SK-N-SH (cell line): ENCODE measurements at regions not wholly inside any gene's neighbourhood (a gene's known extent, or its start where the extent isn't known, plus 50 kb on each side); places are given as distances from the start of the nearest gene placed in this dataset.

Source experiments
- CTCF ChIA-PET: fragments of 300-600, 350-600 bp; formaldehyde crosslinking; extraction: SDS; loops from one replicate; lab custom pipeline; 2021; lab: Yijun Ruan, JAX
- POLR2A ChIA-PET: fragments of 350-600 bp; sonication (Branson Sonifier 250); formaldehyde crosslinking; extraction: SDS; loops from one replicate; lab custom pipeline; 2020; ENCODE audit warnings: antibody characterized with exemption, inconsistent platforms; lab: Yijun Ruan, JAX
- DNase-seq: peaks from one replicate; pipeline ENCODE4 v3.0.0; 2012
- H2AFZ ChIP-seq: fragments of 200-600 bp; sonication (generic); 2 replicates; pipeline ENCODE4 v1.8.1; 2016; ENCODE audit warnings: antibody characterized with exemption, mild to moderate bottlenecking, low read depth
- H3F3A ChIP-seq: fragments of 200-600 bp; sonication (generic); replicated peaks from 2 replicates; pipeline ENCODE3; 2016; ENCODE audit warnings: antibody characterized with exemption, mild to moderate bottlenecking; ENCODE audit not compliant: insufficient read depth
- H3K27ac ChIP-seq, 2 experiments: fragments of 200-500 bp in 1 of 2; fragments of 200-600 bp in 1 of 2; sonication (Bioruptor generic) in 1 of 2; sonication (generic), shearing (Covaris generic) in 1 of 2; 2 replicates each; pipeline versions ENCODE4 v1.5.1 to v1.6.1; 2014 to 2016; ENCODE audit warnings: low read depth in 2 of 2, inconsistent platforms in 1 of 2, low read length in 1 of 2, mild to moderate bottlenecking in 1 of 2, mixed read lengths in 1 of 2
- H3K27me3 ChIP-seq: fragments of 200-600 bp; sonication (generic), shearing (Covaris generic); 2 replicates; pipeline ENCODE4 v1.6.1; 2016; ENCODE audit warnings: mixed run types; ENCODE audit not compliant: insufficient read depth
- H3K36me3 ChIP-seq, 2 experiments: fragments of 200-500 bp in 1 of 2; fragments of 200-600 bp in 1 of 2; sonication (Bioruptor generic) in 1 of 2; sonication (generic) in 1 of 2; replicated peaks in 1 of 2; 2 replicates each; pipeline versions ENCODE3 to v1.5.1; 2014 to 2016; ENCODE audit warnings: low read length in 1 of 2, mild to moderate bottlenecking in 1 of 2; ENCODE audit not compliant: insufficient read depth in 2 of 2, control insufficient read depth in 1 of 2
- H3K4me1 ChIP-seq, 2 experiments: fragments of 200-500 bp in 1 of 2; fragments of 200-600 bp in 1 of 2; sonication (Bioruptor generic) in 1 of 2; sonication (generic), shearing (Covaris generic) in 1 of 2; 2 replicates each; pipeline versions ENCODE4 v1.5.1 to v1.6.1; 2014 to 2016; ENCODE audit warnings: low read depth in 1 of 2, low read length in 1 of 2, mixed run types in 1 of 2; ENCODE audit not compliant: insufficient read depth in 2 of 2, control insufficient read depth in 1 of 2
- H3K4me2 ChIP-seq: fragments of 200-600 bp; sonication (generic), shearing (Covaris generic); 2 replicates; pipeline ENCODE4 v1.6.1; 2017; ENCODE audit warnings: mixed run types
- H3K4me3 ChIP-seq, 2 experiments: fragments of 200-500 bp in 1 of 2; fragments of 200-600 bp in 1 of 2; sonication (Bioruptor generic) in 1 of 2; sonication (generic), shearing (Covaris generic) in 1 of 2; 2 replicates each; pipeline versions ENCODE4 v1.5.1 to v1.8.1; 2014 to 2016; ENCODE audit warnings: low read depth in 2 of 2, inconsistent platforms in 1 of 2, low read length in 1 of 2, mild to moderate bottlenecking in 1 of 2, mixed read lengths in 1 of 2, moderate library complexity in 1 of 2
- H3K79me2 ChIP-seq: fragments of 200-600 bp; sonication (generic); 2 replicates; pipeline ENCODE4 v1.8.1; 2017; ENCODE audit warnings: mild to moderate bottlenecking; ENCODE audit not compliant: insufficient read depth
- H3K9ac ChIP-seq: fragments of 200-600 bp; sonication (generic); 2 replicates; pipeline ENCODE4 v1.6.1; 2017; ENCODE audit warnings: mixed run types
- H3K9me2 ChIP-seq: fragments of 200-600 bp; sonication (generic); 2 replicates; pipeline ENCODE4 v1.6.1; 2017; ENCODE audit warnings: mixed run types
- H3K9me3 ChIP-seq: fragments of 200-600 bp; sonication (generic); 2 replicates; pipeline ENCODE4 v1.6.1; 2017; ENCODE audit warnings: mixed run types, mild to moderate bottlenecking, moderate library complexity
- H4K20me1 ChIP-seq: fragments of 200-600 bp; sonication (generic); 2 replicates; pipeline ENCODE4 v1.6.1; 2017; ENCODE audit warnings: mild to moderate bottlenecking, mixed run types; ENCODE audit not compliant: insufficient read depth
- CHD2 ChIP-seq: fragments of 150-350 bp; IDR thresholded peaks from 2 replicates; pipeline ENCODE4 v1.6.1; 2018; ENCODE audit warnings: low read length; ENCODE audit not compliant: partially characterized antibody
- ELF1 ChIP-seq: IDR thresholded peaks from 2 replicates; pipeline ENCODE4 v1.4.0; 2012
- EP300 ChIP-seq, 2 experiments: IDR thresholded peaks; 2 replicates each; pipeline versions ENCODE4 v1.4.0 to v1.6.1; 2012; ENCODE audit warnings: borderline replicate concordance in 1 of 2, low read depth in 1 of 2, low read length in 1 of 2
- FOSL2 ChIP-seq: IDR thresholded peaks from 2 replicates; pipeline ENCODE4 v1.4.0; 2012; ENCODE audit warnings: low read depth, mild to moderate bottlenecking, moderate library complexity, borderline replicate concordance
- GATA2 ChIP-seq: sonication (generic); formaldehyde crosslinking; IDR thresholded peaks from 2 replicates; pipeline ENCODE4 v1.5.0; 2020; ENCODE audit warnings: mild to moderate bottlenecking, missing genetic modification reagents
- IRF3 ChIP-seq: fragments of 150-350 bp; IDR thresholded peaks from 2 replicates; pipeline ENCODE4 v1.6.1; 2016; ENCODE audit warnings: mild to moderate bottlenecking, low read depth, low read length
- JUND ChIP-seq: IDR thresholded peaks from 2 replicates; pipeline ENCODE4 v1.4.0; 2012
- NFIC ChIP-seq: IDR thresholded peaks from 2 replicates; pipeline ENCODE4 v1.4.0; 2012; ENCODE audit warnings: borderline replicate concordance
- NRF1 ChIP-seq: IDR thresholded peaks from 2 replicates; pipeline ENCODE4 v1.6.1; 2012; ENCODE audit warnings: low read depth, mild to moderate bottlenecking, low read length
- RAD21 ChIP-seq: IDR thresholded peaks from 2 replicates; pipeline ENCODE4 v1.6.1; 2012; ENCODE audit warnings: mild to moderate bottlenecking, low read length
- REST ChIP-seq: IDR thresholded peaks from 2 replicates; pipeline ENCODE4 v1.6.1; 2012; ENCODE audit warnings: mild to moderate bottlenecking, low read depth, low read length, moderate library complexity
- RFX5 ChIP-seq: IDR thresholded peaks from 2 replicates; pipeline ENCODE4 v1.6.1; 2012; ENCODE audit warnings: mild to moderate bottlenecking, improper control_type of control experiment, low read length
- RXRA ChIP-seq: IDR thresholded peaks from 2 replicates; pipeline ENCODE4 v1.4.0; 2012; ENCODE audit warnings: low read depth, mild to moderate bottlenecking, borderline replicate concordance
- SIN3A ChIP-seq: IDR thresholded peaks from 2 replicates; pipeline ENCODE4 v1.6.1; 2012; ENCODE audit warnings: low read depth, mild to moderate bottlenecking, low read length, moderate library complexity, borderline replicate concordance
- TAF1 ChIP-seq: IDR thresholded peaks from 2 replicates; pipeline ENCODE4 v1.6.1; 2012; ENCODE audit warnings: low read depth, mild to moderate bottlenecking, low read length, moderate library complexity, borderline replicate concordance
- TCF12 ChIP-seq: IDR thresholded peaks from 2 replicates; pipeline ENCODE4 v1.4.0; 2012
- TEAD4 ChIP-seq: IDR thresholded peaks from 2 replicates; pipeline ENCODE4 v1.4.0; 2012; ENCODE audit warnings: mild to moderate bottlenecking, borderline replicate concordance; ENCODE audit not compliant: insufficient read depth
- USF2 ChIP-seq: fragments of 150-350 bp; IDR thresholded peaks from 2 replicates; pipeline ENCODE4 v1.6.1; 2017; ENCODE audit warnings: antibody characterized with exemption, low read length, low read depth, borderline replicate concordance
- YY1 ChIP-seq: IDR thresholded peaks from 2 replicates; pipeline ENCODE4 v1.4.0; 2012; ENCODE audit warnings: low read depth, mild to moderate bottlenecking
- ZBTB33 ChIP-seq: IDR thresholded peaks from 2 replicates; pipeline ENCODE4 v1.4.0; 2012; ENCODE audit warnings: low read depth, borderline replicate concordance
- WGBS: methylation state at CpG from one replicate; pipeline ENCODE4 v1.1.6; 2017; ENCODE audit warnings: low lambda C conversion rate; 5-methylcytosine and 5-hydroxymethylcytosine counted together

- TF ChIP-seq NRF1 (no peak), YY1 (no peak), TAF1 (no peak), RXRA (no peak), SIN3A (no peak), TCF12 (no peak), GATA2 (CRISPR knock-in tag) (no peak), RFX5 (no peak), RAD21 (no peak), TEAD4 (no peak), ZBTB33 (no peak), EP300 (IDR thresholded peaks at IDR 0.05; ENCODE audit: borderline replicate concordance in 1 of 2, low read depth in 1 of 2, low read length in 1 of 2) (no peak), ELF1 (no peak), USF2 (no peak)
- no peak for DNase-seq
Observed at GRCh38 chr11:133593036-133593435, 60.7 kb upstream of the OPCML start.

GRCh38 chr11:133586903-133587517, 54.7 kb upstream of the OPCML start:
- no peak overlapping the region for H3K27ac ChIP-seq
- no peaks in the 10 kb centered on the region for H4K20me1 ChIP-seq
- POLR2A ChIA-PET = no interaction called here
- H3K9me2 ChIP-seq = no peaks in the 10 kb centered on the region
- DNase-seq = no peak
- 28% methylated on average over 5 of the region's 5 CpGs for WGBS
- no peaks in the 10 kb centered on the region for H3K79me2 ChIP-seq
- no peaks in the 10 kb centered on the region for H3F3A ChIP-seq
- no peak overlapping the region for H3K4me2 ChIP-seq
- H3K4me3 ChIP-seq = no peak overlapping the region
- no peak overlapping the region for H2AFZ ChIP-seq
- CTCF ChIA-PET = interaction anchor here (1.5 kb wide), 1 partner anchor 32 kb away, joined by 3 read pairs; no protein-coding TSS in a partner anchor
- H3K9ac ChIP-seq = no peak overlapping the region
- H3K36me3 ChIP-seq = no peaks in the 10 kb centered on the region
- H3K4me1 ChIP-seq = no peaks in the 10 kb centered on the region
- no peaks in the 10 kb centered on the region for H3K27me3 ChIP-seq
- no peaks in the 10 kb centered on the region for H3K9me3 ChIP-seq
- TF ChIP-seq TCF12 (no peak), TAF1 (no peak), USF2 (no peak), RXRA (no peak), REST (no peak), IRF3 (no peak), JUND (no peak), FOSL2 (no peak), CHD2 (no peak), NFIC (no peak)

More at GRCh38 chr11:133593036-133593435, 60.7 kb upstream of the OPCML start:
- 0% methylated on average over 2 of the region's 2 CpGs for WGBS
- no peaks in the 10 kb centered on the region for H3K9me2 ChIP-seq
- H3K9ac ChIP-seq = no peak overlapping the region
- no peak overlapping the region for H3K4me3 ChIP-seq
- CTCF ChIA-PET = no interaction called here
- H3K4me2 ChIP-seq = no peak overlapping the region
- no peaks in the 10 kb centered on the region for H3K4me1 ChIP-seq
- H3F3A ChIP-seq = no peaks in the 10 kb centered on the region
- no peaks in the 10 kb centered on the region for H4K20me1 ChIP-seq
- H3K9me3 ChIP-seq = no peaks in the 10 kb centered on the region
- no peaks in the 10 kb centered on the region for H3K79me2 ChIP-seq
- POLR2A ChIA-PET = no interaction called here
- no peaks in the 10 kb centered on the region for H3K36me3 ChIP-seq
- H3K27me3 ChIP-seq = no peaks in the 10 kb centered on the region
- no peak overlapping the region for H2AFZ ChIP-seq
- no peak overlapping the region for H3K27ac ChIP-seq
